Tibial artery (tissue), 4 donors: ENCODE measurements at regions not wholly inside any gene's neighbourhood (a gene's known extent, or its start where the extent isn't known, plus 50 kb on each side); places are given as distances from the start of the nearest gene placed in this dataset.

Experiments
- DNase-seq, 2 donors: peaks; one replicate each; pipeline ENCODE4 v3.0.0-alpha.2; 2019
- H3K27ac ChIP-seq, 2 donors: fragments of 200-600 bp; sonication (generic) in 1 of 2; 1 replicate in 1 of 2; 2 replicates in 1 of 2; pipeline ENCODE4 v1.5.1; 2018 to 2019; ENCODE audit warnings: mild to moderate bottlenecking in 1 of 2
- H3K27me3 ChIP-seq, 2 donors: fragments of 200-600 bp; sonication (generic) in 1 of 2; one replicate each; pipeline versions ENCODE4 v1.5.1 to v1.6.0; 2016 to 2019
- H3K36me3 ChIP-seq, 3 donors: fragments of 200-600 bp; sonication (generic) in 2 of 3; one replicate each; pipeline ENCODE4 v1.5.1; 2016 to 2019; ENCODE audit warnings: mild to moderate bottlenecking in 2 of 3
- H3K4me1 ChIP-seq, 4 donors: fragments of 200-600 bp; sonication (generic) in 2 of 4; 1 replicate in 3 of 4; 2 replicates in 1 of 4; pipeline ENCODE4 v1.5.1; 2016 to 2019
- H3K4me3 ChIP-seq, 2 donors: fragments of 200-600 bp; sonication (generic) in 1 of 2; 1 replicate in 1 of 2; 2 replicates in 1 of 2; pipeline ENCODE4 v1.5.1; 2018 to 2019; ENCODE audit warnings: mild to moderate bottlenecking in 2 of 2
- H3K9me3 ChIP-seq, 3 donors: fragments of 200-600 bp; sonication (generic) in 1 of 3; one replicate each; pipeline ENCODE4 v1.5.1; 2016 to 2019
- intact Hi-C: fragments of 100-400 bp; cut with DNase I; formaldehyde crosslinking; loops from one replicate; pipeline ENCODE4 v1.15.0; 2023; ENCODE audit warnings: low total_unique reads
- TF ChIP-seq, protein P1 (sequence below), 2 experiments: fragments of 200-600 bp in 1 of 2; fragments of 450-650 bp in 1 of 2; IDR thresholded peaks; one replicate each; pipeline ENCODE4 v1.5.1; 2017 to 2019; ENCODE audit warnings: antibody characterized with exemption in 2 of 2, mild to moderate bottlenecking in 1 of 2, moderate library complexity in 1 of 2

DNA sequence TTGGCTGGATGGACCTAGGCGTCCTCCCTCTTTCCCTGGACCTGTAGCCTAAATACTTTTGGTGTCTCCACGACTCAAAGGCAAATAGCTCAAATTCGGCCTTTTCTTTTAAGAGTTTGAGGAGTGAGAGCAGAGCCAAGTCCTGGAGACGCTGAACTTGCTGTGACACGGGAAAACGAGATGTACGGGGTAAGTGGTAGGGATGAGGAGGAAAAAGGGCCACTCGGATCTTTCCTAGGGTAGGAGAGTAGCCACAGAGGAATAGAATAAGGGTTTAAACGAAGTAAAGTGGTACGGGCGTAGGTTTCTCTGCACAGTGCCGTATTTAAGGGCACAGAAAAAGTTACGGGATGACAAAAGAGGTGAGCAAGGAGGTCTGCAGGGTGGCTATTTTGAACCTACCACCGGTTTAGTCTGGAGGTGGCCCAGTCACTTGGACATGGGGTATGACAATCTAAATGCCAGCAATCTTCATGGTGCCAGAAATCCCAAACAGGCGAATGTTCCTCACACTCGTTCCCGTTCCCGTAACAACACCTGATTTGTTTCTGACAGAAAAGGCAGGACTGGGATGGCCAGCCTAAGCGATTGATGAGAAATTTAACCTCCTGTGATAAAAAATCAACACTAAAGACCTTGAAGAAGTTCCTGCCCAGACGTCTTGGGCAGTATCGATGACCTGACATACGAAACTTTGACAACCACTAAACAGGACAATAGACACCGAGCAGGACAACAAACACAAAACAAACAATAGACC is 149.3 kb downstream of the TRIM27 start:
- Histone ChIP-seq H3K27ac (no peak overlapping the region), H3K4me1 (no peaks in the 10 kb centered on the region), H3K4me3 (no peak overlapping the region), H3K9me3 (no peaks in the 10 kb centered on the region), H3K27me3 (peaks cover 0 to 93% of the 10 kb centered on the region in 2 donors), H3K36me3 (no peaks in the 10 kb centered on the region)
- TF ChIP-seq, protein P1, sequence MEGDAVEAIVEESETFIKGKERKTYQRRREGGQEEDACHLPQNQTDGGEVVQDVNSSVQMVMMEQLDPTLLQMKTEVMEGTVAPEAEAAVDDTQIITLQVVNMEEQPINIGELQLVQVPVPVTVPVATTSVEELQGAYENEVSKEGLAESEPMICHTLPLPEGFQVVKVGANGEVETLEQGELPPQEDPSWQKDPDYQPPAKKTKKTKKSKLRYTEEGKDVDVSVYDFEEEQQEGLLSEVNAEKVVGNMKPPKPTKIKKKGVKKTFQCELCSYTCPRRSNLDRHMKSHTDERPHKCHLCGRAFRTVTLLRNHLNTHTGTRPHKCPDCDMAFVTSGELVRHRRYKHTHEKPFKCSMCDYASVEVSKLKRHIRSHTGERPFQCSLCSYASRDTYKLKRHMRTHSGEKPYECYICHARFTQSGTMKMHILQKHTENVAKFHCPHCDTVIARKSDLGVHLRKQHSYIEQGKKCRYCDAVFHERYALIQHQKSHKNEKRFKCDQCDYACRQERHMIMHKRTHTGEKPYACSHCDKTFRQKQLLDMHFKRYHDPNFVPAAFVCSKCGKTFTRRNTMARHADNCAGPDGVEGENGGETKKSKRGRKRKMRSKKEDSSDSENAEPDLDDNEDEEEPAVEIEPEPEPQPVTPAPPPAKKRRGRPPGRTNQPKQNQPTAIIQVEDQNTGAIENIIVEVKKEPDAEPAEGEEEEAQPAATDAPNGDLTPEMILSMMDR (IDR thresholded peaks at IDR 0.05) = no peak
- intact Hi-C loops = no loop called here
- DNase-seq = no peak

DNA sequence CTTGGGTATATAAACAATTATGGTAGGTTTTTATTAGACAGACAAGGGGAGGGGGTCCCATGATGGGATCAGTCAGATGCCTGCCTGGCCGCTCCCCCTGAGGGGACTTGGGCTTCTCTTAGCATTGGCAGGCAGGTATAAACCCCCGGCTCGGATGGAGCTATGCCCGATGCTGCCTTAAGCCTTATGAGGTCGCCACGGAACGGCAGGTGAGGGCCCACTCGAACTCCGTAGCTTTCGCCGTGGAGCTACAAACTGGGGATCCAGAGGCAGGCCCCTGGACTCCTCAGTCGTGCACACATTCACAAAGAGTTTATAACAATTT is 148.8 kb downstream of the TRIM27 start:
- Histone ChIP-seq H3K27ac (no peak overlapping the region), H3K9me3 (no peaks in the 10 kb centered on the region), H3K4me3 (no peak overlapping the region), H3K36me3 (no peaks in the 10 kb centered on the region), H3K27me3 (peaks cover 0 to 91% of the 10 kb centered on the region in 2 donors), H3K4me1 (no peaks in the 10 kb centered on the region)
- TF ChIP-seq, protein P1 (IDR thresholded peaks at IDR 0.05) = no peak
- intact Hi-C loops = no loop called here
- no peak for DNase-seq

DNA sequence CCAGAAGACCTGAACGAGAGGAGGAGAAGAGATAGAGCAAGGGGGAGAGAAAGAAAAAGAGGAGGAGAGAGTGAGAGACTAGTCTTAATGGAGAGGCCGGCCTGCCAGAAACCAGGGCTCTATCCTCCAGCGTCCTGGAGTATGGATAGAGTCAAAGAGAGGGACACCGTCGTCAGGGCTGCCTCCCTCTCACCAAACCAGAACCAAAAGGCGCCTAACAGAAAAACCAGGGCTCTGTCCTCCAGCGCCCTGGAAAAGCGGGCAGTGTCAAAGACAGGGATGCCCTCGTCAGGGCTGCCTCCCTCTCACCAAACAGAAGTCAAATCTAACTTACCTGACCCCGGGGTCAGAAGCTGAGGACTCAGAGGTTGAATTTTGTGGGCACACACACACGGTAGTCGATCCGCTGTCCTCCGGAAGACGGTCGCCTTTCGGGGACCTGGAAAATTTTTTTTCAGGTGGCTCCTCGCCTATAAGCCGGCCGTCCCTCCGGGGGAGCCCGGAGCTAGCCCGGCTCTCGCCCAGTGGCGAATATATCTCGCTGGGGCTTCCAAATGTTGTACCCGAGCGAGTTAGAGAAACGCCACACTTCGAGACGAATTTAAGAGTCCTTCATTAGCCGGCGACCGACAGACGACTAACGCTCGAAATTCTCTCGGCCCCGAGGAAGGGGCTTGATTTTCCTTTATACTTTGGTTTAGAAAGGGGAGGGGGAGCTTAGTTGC is 148.2 kb downstream of the TRIM27 start:
- Histone ChIP-seq H3K27ac (no peak overlapping the region), H3K9me3 (no peaks in the 10 kb centered on the region), H3K4me3 (no peak overlapping the region), H3K36me3 (no peaks in the 10 kb centered on the region), H3K27me3 (peaks cover 0 to 89% of the 10 kb centered on the region in 2 donors), H3K4me1 (no peaks in the 10 kb centered on the region)
- intact Hi-C loops = no loop called here
- TF ChIP-seq, protein P1 (IDR thresholded peaks at IDR 0.05) = no peak
- no peak for DNase-seq

DNA sequence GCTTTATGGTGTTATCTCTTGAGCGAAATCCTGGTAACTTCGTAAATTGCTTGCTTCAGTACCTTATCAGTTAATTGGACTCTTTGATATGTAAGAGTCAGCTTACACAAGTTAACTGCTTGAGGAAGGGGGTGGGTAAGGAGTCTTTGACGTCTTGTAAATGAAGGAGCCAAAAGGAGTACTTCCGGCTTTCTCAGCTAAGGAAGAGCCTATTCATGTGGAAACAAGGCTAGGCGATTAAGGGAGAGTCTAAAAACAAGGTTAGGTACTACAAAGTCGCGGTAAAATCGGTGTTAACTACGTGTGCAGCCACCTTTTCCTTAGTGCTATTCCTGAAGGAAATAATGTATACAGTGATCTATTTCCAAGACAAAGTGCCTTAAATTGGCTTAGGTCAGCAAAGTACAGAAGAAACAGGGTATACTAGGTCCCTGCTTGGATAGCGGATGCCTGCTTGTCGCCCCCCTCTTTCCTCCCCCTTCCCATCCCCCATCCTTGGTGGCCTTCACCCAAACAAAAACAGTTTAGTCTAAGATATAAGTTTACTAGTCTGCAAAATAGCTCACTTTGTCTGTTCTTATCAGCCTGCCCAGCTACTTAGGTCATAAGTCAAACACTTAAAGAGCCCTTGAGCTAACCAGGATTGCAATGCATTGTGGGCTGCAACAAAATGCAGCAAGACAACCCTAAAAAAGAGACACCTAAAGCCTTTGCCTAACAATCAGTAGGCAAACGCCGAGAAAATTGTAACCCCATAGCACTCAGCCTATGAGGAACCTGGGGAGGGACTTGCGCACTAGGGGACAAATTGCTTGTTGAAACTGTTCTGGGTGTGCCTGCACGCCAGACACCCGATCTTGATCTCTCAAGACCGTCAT is 147.3 kb downstream of the TRIM27 start:
- no peak for DNase-seq
- intact Hi-C loops = no loop called here
- Histone ChIP-seq H3K27me3 (peaks cover 0 to 86% of the 10 kb centered on the region in 2 donors), H3K27ac (no peak overlapping the region), H3K4me3 (no peak overlapping the region), H3K9me3 (no peaks in the 10 kb centered on the region), H3K36me3 (no peaks in the 10 kb centered on the region), H3K4me1 (no peaks in the 10 kb centered on the region)
- TF ChIP-seq, protein P1 (IDR thresholded peaks at IDR 0.05) = no peak

DNA sequence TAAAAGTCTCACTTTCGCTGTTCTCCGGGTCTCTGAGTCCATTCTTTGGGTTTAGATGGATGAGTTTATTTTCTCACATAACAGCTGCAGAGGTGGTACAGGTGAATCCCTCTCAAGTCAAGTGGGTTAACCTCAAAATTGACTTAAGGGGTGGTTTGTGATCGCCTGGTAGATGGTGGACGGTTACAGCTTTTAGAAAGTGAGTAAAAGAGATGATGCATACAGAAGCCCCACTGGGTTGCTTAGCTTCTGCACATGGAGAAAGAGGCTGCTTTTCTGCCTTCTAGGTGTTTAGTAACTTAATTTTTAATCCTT is 146.7 kb downstream of the TRIM27 start:
- Histone ChIP-seq H3K27ac (no peak overlapping the region), H3K36me3 (no peaks in the 10 kb centered on the region), H3K4me1 (no peaks in the 10 kb centered on the region), H3K27me3 (peaks cover 0 to 86% of the 10 kb centered on the region in 2 donors), H3K4me3 (no peak overlapping the region), H3K9me3 (no peaks in the 10 kb centered on the region)
- DNase-seq = no peak
- intact Hi-C loops = no loop called here
- TF ChIP-seq, protein P1 (IDR thresholded peaks at IDR 0.05) = no peak
